ENCODE measurements at regions not wholly inside any gene's neighbourhood (a gene's known extent, or its start where the extent isn't known, plus 50 kb on each side); places are given as distances from the start of the nearest gene placed in this dataset.
A peak's percentile ranks its signal among the peaks of the same experiment; 100 is the strongest.
"Not testable (repeated sequence)": the region's sequence is repeated elsewhere in the genome, so short reads cannot be mapped to it uniquely, and the experiment has no call there.

DNA sequence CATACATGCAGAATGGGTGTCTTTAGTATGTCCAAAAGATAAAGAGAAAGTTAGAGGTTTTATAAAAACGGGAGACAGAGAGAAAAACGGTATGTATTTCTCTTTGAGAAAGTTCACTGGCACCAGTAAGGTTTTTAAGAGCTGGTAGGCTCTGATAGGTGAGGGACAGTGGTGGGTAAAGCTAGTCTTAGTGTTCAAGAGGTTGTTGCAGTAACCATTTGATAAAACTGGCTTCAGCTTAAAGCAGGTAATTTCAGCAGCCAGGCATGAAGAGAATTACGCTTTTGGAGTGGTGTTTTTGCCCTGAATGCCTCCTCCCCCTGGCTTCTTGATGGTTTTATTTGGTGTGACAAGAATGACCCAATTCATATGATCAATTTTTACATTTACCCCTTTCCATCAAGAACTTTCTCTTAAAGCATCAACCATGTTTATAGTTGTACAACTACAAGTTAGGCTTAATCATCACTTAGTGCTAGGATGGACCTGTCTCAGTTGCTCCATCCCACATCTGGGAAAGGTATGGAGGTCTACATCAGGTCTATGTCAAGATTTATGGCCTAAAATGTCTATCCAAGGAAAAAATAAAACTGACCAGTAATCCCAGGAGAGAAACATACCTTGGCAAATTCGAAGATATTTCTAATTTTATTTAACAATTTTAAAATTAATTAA is 1511.1 kb upstream of the TPTE start:
- not testable (repeated sequence) for TF ChIP-seq POLR2A (IDR thresholded peaks at IDR 0.05)
- TF ChIP-seq, protein P1, sequence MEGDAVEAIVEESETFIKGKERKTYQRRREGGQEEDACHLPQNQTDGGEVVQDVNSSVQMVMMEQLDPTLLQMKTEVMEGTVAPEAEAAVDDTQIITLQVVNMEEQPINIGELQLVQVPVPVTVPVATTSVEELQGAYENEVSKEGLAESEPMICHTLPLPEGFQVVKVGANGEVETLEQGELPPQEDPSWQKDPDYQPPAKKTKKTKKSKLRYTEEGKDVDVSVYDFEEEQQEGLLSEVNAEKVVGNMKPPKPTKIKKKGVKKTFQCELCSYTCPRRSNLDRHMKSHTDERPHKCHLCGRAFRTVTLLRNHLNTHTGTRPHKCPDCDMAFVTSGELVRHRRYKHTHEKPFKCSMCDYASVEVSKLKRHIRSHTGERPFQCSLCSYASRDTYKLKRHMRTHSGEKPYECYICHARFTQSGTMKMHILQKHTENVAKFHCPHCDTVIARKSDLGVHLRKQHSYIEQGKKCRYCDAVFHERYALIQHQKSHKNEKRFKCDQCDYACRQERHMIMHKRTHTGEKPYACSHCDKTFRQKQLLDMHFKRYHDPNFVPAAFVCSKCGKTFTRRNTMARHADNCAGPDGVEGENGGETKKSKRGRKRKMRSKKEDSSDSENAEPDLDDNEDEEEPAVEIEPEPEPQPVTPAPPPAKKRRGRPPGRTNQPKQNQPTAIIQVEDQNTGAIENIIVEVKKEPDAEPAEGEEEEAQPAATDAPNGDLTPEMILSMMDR (IDR thresholded peaks at IDR 0.05), result peak in 1 of 6 experiments; percentile 14

Data from thyroid gland (tissue), 4 donors.